GM19351 (cell line): ENCODE measurements at regions not wholly inside any gene's neighbourhood (a gene's known extent, or its start where the extent isn't known, plus 50 kb on each side); places are given as distances from the start of the nearest gene placed in this dataset.
A peak's percentile ranks its signal among the peaks of the same experiment; 100 is the strongest.
"Not testable (repeated sequence)": the region's sequence is repeated elsewhere in the genome, so short reads cannot be mapped to it uniquely, and the experiment has no call there.

Experiments used
- ATAC-seq: cut with Tn5 transposase; IDR thresholded peaks from one replicate; pipeline ENCODE4 v1.9.1; 2021; ENCODE audit warnings: mild to moderate bottlenecking, moderate library complexity; ENCODE audit not compliant: unreplicated experiment

DNA sequence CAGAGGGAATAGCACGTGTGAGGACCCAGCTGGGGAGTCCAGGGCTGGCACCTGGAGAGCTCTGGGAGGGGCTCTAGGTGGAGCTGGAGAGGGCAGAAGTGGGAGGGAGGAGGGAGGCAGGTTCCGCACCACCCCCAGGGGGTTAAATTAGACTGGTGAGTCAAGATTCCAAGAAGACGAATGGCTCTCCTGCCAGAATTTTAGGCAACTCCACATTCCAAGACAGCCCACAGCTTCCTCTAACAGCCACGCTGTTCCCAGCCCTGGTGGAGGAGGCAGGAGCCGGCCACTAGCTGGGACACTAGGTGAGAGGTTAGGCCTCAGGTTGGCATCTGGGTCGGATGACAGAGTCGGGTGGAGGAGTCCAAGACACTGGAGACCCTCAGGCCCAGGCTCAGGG is 60.2 kb downstream of the TFAP2C start:
- no peak for ATAC-seq

DNA sequence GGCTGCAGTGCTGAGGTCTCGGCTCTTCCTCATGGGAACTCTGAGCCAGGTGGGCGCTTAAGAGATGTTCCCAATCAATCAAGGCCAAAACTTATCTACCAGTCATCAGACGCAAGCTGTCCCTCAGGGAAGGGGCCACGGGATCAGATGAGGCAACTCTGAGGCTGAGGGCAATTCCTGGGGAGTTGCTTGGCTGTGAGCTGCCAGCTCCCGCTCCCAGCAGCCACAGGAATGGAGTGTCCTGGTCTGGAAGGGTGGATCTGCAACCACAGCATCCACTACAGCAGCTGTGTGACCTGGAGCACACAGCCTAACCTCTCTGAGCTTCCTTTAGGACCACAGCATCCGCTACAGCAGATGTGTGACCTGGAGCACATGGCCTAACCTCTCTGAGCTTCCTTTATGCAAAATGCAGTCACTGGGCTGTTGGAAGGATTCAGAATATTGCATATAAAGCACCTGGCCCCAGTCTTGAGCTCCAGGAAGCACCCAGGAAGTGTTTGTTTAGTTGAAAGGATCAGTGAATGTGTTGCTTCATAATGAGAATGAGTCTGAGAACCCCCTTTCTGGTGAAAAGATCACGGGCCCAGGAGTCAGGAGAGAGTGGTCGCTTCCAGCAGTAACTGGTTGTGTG is 60.9 kb downstream of the TFAP2C start:
- ATAC-seq, result no peak

DNA sequence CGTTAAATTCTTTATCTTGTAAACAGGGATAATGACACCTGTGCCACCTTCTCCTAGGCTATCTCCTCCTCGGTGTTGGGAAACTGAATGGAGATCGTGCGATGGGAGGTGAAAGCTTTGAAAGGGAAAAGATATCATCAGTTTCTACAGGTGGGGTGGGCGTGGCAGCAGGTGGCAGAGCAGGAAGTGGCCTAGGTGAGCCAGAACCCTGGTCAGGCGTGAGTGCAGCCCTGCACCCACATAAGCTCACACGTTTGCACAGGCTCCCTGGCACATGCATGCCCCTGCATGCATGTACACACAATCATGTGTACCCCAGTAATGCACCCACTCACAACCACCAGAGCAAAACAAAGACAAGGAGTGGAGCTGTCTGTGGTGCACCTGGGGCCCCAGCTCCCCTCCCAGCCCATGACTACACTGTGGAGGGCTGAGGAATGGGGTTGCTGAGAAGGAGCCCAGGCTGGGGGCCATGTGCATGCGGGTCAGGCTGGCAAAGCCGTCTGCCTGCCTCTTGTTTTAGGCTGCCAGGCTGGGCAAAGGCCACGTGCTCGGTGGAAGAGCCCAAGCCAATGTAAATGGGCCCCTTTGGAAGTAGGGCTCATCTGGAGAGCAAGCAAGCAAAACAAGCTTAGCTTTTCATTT is 61.5 kb downstream of the TFAP2C start:
- no peak for ATAC-seq

DNA sequence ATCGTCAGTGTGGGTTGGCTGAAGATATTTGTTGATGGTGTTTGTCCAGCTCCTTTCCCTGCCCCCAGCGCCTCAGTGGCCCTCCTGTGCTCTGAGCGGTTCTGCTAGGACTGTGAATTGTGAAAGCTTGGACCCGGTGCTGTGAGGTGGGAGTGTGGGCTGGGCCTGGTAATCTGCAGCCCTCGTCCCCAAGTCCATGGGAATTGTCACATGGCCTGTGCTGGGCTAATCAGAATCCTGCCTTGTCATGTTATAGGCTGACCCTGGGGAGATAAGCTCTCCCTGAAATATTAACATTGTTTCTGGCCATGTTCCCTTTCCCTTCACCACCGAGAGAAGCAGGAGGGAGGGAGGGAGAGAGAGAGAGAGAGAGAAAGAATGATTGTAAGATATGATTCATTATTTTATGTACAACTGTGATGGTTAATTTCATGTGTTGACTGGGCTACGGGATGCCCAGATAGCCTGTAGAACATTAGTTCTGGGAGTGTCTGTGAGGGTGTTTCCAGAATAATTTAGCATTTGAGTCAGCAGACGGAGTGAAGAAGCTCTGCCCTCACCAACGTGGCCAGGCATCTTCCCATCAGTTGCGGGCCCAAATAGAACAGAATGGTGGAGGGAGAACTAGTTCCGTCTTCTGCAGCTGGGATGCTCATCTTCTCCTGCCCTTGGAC is 62.4 kb downstream of the TFAP2C start:
- no peak for ATAC-seq

DNA sequence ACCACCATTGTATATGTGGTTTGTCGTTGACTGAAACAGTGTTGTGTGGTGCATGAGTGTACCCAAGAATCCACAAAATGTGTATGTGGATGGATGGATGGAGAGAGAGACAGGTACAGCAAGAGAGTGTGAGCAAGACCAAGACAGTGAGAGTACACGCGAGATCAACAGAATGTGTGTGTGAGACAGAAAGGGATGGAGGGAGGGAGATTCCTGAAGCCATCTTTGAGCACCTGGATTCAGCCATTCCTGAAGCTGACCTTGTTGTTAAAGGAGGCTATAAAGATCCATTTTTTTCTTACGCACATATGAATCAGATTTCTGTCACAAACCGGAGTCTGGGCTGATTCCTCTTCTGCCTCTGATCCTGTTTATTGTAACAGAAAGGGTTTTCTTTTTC is 64.1 kb downstream of the TFAP2C start:
- no peak for ATAC-seq

DNA sequence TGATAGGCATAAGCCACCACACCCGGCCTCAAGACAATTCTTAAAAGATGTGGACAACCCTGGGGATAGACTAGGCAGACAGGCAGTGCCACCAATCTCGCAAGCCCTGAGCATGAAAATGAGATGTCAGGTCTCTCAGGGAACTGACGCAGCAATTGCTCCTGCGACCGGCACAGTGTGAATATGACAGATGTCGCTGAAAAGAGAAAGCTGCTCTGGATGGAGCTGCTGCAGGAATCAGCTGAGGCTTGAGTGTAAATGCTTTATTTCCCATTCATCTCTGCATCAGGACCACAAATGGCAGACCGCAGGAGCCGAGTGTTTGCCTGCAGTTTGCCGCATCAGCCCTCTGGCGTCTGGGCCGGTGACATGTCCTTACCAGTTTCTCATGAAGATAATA is 68.4 kb downstream of the TFAP2C start:
- ATAC-seq, result no peak

DNA sequence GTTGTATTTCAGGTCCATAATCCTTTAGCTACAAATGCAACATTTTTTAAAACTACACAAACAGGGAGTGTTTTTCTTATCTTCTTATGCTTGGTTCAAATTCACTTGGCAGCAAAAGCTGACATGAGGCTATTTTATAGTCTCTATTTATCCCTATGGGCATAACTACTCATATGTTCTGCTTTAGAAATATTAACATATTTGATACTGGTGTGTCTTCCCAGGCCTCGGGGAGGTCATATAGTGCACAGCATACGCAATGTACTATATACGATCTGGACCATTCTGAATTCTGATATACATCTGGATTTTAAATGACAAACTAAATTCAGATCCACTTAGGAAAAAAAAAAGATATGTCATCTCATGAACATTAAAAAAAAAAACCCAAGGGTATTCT is 69.2 kb downstream of the TFAP2C start:
- no peak for ATAC-seq

DNA sequence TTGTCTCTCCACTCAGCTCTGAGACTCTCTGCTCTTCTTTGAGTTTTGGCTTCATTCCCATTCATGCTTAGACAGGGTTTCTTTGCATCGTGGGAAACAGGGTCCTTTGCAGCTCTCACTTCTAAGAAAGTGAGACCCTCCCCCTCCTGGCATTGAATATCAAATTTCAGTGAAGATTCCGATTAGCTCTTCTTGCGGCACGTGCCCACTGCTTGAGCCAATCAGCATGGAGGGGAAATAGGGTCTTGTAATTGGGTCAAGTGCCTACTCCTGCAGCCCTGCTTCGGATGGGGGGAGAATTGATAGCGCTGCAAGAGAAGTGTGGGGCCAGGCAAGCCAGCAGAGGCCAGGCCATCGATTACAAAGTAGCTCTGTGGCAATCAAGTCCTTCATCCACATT is 69.6 kb downstream of the TFAP2C start:
- ATAC-seq, result no peak

DNA sequence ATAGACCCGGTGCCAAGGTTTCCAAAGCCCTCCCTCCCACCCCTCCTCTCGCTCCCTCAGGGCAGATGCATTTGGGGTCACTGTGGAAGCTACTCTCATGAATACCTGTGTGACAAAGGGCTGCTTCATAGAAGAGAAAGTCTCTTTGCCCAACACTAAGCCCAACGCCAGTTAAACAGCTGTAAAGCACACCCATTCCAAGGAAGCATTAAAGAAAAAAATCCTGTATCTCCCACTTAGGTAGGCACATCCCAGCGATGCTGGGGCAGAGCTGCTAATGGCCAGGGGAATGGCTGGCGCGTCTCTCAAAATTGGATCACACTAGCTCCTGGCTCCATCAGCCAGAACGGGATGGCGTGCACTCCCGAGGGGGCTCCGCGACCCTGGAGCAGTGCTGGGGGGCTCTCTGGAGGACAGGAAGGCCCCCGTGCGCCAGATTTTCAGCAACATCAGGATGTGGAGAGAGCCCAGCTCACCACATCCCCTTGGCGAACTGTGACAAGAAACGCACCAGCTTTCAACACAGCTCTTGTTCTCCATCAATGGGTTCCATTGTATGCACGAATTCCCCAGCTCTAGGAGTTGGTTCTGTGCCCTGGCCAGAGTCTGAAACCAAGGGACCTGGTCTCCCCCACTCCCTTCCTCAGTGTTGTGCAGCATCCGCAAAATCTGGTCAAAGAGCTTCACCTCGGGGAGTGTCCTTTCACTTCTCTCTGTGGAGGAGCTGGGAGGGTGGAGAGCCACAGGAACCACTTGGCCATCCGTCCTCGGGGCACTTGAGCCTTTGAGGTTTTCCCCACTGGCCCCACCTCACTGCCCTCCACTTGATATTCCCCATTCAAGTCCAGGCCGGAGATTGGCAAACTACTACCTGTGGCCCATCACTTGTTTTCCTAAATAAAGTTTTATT is 74.1 kb downstream of the TFAP2C start:
- no peak for ATAC-seq

DNA sequence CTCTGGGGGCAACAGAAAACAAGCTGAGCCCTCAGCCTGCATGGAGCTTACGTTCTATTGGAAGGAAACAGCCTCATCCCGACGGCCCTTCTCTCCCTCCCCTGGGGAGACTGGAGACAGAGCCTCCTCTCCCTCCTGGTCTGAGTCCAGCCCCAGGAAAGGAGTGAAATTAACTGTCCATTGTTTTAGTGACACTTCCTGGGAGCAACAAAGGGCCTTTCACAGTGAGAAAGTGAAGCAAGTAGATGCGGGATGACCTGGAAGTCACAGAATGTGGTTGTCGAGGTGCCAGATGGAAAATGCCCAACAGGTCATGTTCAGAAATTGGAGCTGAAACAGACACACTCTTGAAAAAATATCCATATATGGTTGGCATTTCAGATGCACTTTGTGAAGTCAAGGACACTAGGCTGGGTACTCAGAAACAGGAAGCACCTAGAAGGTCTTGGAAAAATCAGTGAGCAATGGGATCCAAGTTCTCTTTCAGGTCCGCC is 77.8 kb downstream of the TFAP2C start:
- ATAC-seq, result no peak

DNA sequence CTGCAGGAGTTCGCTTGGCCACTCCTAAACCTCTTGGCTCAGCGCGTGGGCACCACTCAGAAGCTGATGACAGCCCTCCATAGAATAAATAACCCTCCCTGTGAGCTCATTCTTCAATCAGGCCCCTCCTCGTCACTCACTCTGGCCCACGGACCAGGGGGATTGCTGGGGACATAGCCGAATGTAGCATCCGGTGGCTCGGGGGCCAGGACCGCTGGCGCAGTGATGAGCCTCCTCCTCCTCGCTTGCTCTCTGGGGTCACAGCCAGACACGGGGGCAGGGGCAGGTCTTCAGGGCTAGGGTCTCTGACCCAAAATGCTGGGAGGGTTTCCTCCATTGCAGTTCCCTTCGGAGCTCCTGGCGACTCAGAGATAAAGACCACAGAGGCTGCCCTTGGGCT is 79.9 kb downstream of the TFAP2C start:
- ATAC-seq, result no peak

DNA sequence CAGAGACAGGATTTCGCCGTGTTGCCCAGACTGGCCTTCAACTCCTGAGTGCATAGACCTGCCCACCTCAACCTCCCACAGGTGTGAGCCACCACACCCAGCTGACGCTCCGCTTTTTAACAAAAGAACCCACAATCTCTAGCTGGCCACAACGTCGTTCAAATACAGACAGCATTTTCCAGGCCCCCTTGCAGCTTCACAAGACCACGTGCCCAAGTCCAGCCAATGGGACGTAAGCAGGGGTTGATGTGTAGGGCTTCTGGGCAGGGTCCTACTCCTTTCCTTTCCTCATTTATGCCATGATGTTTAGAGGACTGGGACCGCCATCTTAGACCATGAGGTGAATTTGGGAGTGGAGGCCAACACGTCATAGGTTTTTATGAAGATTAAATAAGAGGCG is 81.0 kb downstream of the TFAP2C start:
- ATAC-seq, result no peak

DNA sequence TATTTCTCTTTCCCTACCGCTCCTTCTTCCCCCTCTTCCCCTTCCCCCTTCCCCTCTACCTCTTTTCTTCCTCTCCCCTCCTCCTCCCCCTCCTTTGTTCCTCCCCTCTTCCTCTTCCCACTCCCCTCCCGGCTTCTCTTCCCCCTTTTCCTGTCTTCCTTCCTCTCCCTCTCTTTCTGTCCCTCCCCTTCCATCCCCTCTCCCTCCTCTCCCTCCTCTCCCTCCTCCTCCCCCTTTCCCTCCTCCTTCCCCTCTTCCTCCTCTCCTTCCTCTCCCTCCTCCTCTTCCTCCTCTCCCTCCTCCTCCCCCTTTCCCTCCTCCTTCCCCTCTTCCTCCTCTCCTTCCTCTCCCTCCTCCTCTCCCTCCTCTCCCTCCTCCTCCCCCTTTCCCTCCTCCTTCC is 81.5 kb downstream of the TFAP2C start:
- not testable (repeated sequence) for ATAC-seq

DNA sequence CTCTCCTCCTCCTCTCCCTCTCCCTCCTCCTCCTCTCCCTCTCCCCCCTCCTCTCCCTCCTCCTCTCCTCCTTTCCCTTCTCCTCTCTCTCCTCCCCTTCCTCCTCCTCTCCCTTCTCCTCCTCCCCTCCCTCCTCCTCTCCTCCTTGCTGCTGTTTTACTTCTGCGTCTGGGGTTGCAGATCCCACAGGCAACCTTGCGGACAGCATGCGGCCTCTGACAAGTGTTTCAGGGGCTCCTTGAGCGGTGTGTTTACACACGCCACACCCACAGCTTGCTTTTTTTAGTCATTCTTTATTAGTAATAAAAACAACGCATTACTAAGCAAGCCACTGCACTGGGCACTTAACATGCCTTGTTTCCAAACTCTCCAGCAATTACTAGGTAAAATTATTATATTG is 81.9 kb downstream of the TFAP2C start:
- ATAC-seq, result no peak

DNA sequence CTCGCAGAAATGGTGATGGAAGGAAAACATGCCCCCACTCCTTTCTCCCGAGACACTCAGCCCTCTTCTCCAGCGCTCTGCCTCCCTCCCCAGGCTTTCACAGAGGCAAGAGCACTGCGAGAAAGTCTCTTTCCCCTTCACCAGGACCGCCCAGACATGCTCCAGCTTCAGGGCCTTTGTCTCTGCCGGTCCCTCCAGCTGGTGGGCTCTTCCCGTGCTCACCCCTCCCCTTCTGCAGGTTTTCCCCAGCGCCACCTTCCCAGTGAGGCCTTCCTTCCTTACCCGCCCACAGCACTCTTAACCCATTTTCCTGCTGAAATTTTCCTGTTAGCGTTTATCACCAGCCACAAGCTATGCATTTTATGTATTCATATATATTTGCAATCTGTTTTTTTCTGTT is 86.2 kb downstream of the TFAP2C start:
- ATAC-seq, result no peak

DNA sequence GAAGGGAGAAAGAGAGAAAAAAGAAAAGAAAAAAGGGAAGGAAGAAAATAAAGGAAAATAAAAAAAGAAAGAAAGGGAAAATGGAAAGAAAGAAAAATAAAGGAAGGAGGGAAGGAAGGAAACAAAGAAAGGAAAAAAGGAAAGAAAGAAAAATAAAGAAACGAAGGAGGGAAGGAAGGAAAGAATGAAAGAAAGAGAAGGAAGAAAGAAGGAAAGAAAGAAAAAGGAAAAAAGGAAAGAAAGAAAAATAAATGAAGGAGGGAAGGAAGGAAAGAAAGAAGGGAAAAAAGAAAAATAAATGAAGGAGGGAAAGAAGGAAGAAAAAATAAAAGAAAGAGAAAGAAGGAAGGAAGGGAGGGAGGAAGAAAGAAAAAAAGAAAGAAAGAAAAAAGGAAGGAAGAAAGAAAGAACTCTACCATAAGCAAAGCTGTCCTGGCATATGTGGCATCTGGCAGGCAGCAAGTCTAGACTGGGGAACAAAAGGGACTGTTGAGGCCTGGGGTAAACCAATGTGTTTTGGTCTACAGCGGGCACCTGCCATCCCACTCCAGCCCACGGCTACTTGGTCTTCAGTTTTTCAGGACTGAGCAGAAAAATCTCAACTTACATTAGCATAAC is 86.9 kb downstream of the TFAP2C start:
- no peak for ATAC-seq

DNA sequence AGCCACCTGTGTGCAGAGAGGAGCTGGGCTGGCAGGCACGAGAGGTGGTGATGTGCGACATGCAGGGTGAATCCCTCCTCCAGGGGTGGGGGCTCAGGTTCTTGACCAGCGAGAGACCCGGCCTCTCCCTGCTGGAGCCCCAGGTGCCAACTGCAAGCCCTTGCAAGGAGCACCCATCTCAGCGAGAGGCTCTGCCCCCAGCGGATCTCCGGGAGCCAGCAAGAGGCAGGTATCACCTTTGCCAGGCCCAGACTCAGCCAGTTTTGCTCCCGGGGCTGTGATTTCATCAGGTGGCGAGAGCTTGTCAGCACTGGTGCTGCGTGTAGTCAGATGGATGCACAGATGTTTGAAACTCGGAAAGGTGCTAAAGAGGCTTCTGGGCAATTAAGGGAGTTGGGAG is 87.7 kb downstream of the TFAP2C start:
- no peak for ATAC-seq

DNA sequence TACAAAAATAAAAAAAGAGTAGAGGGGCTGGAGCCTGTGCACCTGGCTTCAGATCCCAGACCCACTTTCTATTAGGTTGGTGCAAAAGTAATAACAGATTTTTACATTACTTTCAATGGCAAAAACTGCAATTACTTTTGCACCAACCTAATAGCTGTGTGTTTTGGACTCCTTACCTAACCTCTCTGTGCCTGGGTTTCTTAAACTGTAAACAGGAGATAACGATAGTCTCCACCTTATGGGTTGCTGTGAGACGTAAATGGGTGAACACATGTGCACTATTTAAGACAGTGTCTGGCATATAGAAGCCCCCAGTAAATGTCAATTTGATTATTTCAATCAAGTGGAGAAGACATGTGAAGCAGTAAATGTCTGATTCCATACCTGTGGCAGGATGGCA is 89.7 kb downstream of the TFAP2C start:
- ATAC-seq, result no peak

DNA sequence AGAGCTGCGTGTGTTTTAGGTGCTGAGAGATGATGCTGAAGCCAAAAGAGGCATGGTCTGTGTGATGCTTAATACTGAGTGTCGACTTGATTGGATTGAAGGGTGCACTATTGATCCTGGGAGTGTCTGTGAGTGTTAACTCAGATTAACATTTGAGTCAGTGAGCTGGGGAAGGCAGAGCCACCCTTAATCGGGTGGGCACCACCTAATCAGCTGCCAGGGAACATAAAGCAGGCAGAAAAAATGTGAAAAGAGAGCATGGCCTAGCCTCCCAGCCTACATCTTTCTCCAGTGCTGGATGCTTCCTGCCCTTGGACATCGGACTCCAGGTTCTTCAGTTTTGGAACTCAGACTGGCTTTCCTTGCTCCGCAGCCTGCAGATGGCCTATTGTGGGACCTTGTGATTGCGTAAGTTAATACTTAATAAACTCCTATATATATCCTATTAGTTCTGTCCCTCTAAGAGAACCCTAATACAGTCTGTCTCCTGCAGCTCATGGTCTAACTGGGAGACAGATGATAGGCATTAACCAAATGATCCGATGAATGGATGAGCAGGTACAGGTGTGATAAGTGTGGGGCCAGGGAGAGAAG is 91.6 kb downstream of the TFAP2C start:
- no peak for ATAC-seq

DNA sequence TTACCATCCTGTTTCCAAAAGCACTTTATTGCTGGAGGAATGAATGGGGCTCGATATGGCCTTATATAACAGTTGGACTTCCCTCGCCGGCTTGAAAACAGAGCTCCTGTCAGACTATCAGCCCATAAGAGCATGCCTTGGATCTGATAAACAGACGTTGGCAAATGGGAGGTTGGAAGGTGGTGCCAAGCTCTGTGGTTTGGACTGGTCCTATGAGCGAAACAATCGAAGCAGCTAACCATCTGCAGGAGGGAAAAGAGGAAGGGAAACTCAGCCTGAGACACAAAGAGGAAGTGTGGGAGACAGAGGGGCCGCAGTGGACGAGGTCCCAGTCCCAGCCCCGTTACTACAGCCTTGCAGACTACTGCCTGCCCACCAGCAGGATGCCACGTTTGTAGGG is 92.9 kb downstream of the TFAP2C start:
- peak; percentile 48 for ATAC-seq
